ENCODE measurements at regions not wholly inside any gene's neighbourhood (a gene's known extent, or its start where the extent isn't known, plus 50 kb on each side); places are given as distances from the start of the nearest gene placed in this dataset.
"Not testable (repeated sequence)": the region's sequence is repeated elsewhere in the genome, so short reads cannot be mapped to it uniquely, and the experiment has no call there.

DNA sequence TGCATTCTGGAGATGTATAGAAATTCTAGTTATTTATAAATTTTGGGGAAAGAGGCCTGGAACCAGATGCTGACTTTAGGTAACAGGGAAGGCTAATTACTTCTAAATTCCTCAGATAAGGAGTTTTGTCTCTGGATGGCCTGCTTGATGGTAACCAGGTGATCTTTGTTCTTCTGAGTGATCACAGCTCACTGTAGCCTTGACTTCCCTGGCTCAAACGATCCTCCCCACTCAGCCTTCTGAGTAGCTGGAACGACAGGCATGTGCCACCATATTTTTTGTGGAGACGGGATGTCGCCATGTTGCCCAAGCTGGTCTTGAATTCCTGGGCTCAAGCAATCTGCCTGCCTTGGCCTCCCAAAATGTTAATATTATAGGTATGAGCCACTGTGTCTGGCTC is 54.4 kb upstream of the MSH6 start:
- TF ChIP-seq CTCF (IDR thresholded peaks at IDR 0.05), result no peak
- Histone ChIP-seq H3K4me3 (no peak overlapping the region), H3K36me3 (no peaks in the 10 kb centered on the region), H3K27me3 (replicated peaks; ENCODE audit: insufficient read depth) (no peaks in the 10 kb centered on the region), H3K9me3 (no peaks in the 10 kb centered on the region), H3K27ac (no peak overlapping the region), H3K4me1 (ENCODE audit: control insufficient read depth in 1 of 2, low read depth in 2 of 2) (no peaks in the 10 kb centered on the region)
- ATAC-seq (ENCODE audit: insufficient number of reproducible peaks, low FRiP score, low read depth) (no peak), DNase-seq (ENCODE audit: low spot score) (no peak)

- Histone ChIP-seq H3K4me1 (ENCODE audit: control insufficient read depth in 1 of 2, low read depth in 2 of 2) (no peaks in the 10 kb centered on the region), H3K9me3 (no peaks in the 10 kb centered on the region), H3K36me3 (no peaks in the 10 kb centered on the region), H3K27ac (no peak overlapping the region), H3K4me3 (no peak overlapping the region), H3K27me3 (replicated peaks; ENCODE audit: insufficient read depth) (no peaks in the 10 kb centered on the region)
- ATAC-seq (ENCODE audit: insufficient number of reproducible peaks, low FRiP score, low read depth) (no peak), DNase-seq (ENCODE audit: low spot score) (no peak)
- no peak for TF ChIP-seq CTCF (IDR thresholded peaks at IDR 0.05)
Measured at GRCh38 chr2:47727956-47728355, 55.0 kb upstream of the MSH6 start.

GRCh38 chr2:47726978-47727377 is 56.0 kb upstream of the MSH6 start:
- H3K4me1 ChIP-seq (ENCODE audit: control insufficient read depth in 1 of 2, low read depth in 2 of 2); H3K36me3 ChIP-seq; ATAC-seq (ENCODE audit: insufficient number of reproducible peaks, low FRiP score, low read depth); H3K27me3 ChIP-seq (replicated peaks; ENCODE audit: insufficient read depth); DNase-seq (ENCODE audit: low spot score); H3K27ac ChIP-seq; H3K9me3 ChIP-seq; H3K4me3 ChIP-seq: not testable (repeated sequence)

DNA sequence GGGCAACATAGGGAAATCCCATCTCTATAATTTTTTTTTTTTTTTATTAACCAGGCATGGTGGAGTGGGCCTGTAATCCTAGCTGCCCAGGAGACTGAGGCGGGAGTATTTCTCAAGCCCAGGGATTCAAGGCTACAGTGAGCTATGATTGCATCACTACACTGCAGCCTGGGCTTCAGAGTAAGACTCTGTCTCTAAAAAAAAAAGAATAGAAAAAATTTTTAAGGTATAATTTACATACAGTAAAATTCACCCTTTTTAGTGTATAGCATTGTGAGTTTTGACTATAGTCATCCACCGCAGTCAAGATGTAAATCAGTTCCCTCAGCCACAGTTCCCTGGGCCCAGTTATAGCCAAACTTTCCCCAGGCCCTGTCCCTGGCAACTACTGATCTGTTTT is 57.1 kb upstream of the MSH6 start:
- H3K36me3 ChIP-seq, result no peaks in the 10 kb centered on the region
- H3K27me3 ChIP-seq (replicated peaks; ENCODE audit: insufficient read depth), result no peaks in the 10 kb centered on the region
- ATAC-seq (ENCODE audit: insufficient number of reproducible peaks, low FRiP score, low read depth) (no peak), DNase-seq (ENCODE audit: low spot score) (no peak)
- H3K9me3 ChIP-seq, result no peaks in the 10 kb centered on the region
- TF ChIP-seq CTCF (IDR thresholded peaks at IDR 0.05), result no peak
- H3K4me1 ChIP-seq (ENCODE audit: control insufficient read depth in 1 of 2, low read depth in 2 of 2), result no peaks in the 10 kb centered on the region
- H3K27ac ChIP-seq, result no peak overlapping the region
- H3K4me3 ChIP-seq, result no peak overlapping the region

DNA sequence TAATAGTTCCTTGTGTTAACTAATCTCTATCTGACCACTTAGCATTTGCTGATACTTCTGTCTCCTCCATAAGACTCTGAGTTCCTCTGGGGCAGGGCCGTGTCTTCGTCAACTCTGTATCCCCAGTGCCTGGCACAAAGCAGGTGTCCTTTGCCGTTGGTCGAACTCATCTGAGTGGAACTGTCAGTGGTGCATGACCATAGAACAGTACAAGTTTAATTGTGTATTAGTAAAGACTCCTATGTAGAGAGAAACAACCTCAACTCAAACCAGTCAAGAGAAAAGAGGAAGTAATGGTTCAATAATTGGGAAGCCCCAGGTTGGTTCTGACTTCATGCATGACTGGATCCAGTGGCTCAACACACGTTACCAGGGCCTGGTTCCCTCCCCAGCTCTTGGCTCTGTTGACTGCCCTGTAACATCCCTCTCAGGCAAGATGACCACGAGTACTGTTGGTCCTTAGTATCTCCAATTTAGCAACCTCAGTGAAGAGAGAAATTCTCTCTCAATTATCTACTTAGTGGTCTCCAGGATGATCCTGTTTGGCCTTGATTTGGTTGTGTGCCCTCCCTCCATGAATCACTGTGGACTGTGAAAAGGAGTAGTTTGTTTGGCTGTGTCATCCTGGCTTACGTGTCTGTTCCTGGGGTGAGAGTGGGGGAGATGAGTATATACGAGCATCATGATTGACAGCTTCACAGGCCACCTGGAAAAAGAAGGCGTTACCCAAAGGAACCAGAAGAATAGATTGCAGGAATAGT is 58.5 kb upstream of the MSH6 start:
- H3K4me1 ChIP-seq (ENCODE audit: control insufficient read depth in 1 of 2, low read depth in 2 of 2), result no peaks in the 10 kb centered on the region
- H3K27me3 ChIP-seq (replicated peaks; ENCODE audit: insufficient read depth), result no peaks in the 10 kb centered on the region
- no peaks in the 10 kb centered on the region for H3K36me3 ChIP-seq
- no peaks in the 10 kb centered on the region for H3K9me3 ChIP-seq
- H3K27ac ChIP-seq, result no peak overlapping the region
- TF ChIP-seq CTCF (IDR thresholded peaks at IDR 0.05), result no peak
- H3K4me3 ChIP-seq, result no peak overlapping the region
- no peak for ATAC-seq (ENCODE audit: insufficient number of reproducible peaks, low FRiP score, low read depth)
- DNase-seq (ENCODE audit: low spot score), result no peak

DNA sequence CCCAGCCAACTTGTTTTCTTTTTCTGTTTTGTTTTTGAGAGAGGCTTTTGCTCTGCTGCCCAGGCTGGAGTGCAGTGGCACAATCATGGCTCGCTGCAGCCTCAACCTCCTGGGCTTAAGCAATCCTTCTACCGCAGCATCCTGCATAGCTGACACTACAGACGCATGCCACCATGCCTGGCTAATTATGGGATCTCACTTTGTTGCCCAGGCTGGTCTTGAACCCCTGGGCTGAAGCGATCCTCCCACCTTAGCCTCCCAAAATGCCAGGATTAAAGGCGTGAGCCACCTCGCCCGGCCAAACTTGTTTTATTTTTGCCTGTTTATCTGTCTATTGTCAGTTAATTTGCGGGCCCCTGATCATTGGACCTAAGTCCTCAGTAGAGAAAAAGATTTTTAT is 61.6 kb upstream of the MSH6 start:
- no peaks in the 10 kb centered on the region for H3K9me3 ChIP-seq
- no peak for ATAC-seq (ENCODE audit: insufficient number of reproducible peaks, low FRiP score, low read depth)
- TF ChIP-seq CTCF (IDR thresholded peaks at IDR 0.05), result no peak
- no peaks in the 10 kb centered on the region for H3K27me3 ChIP-seq (replicated peaks; ENCODE audit: insufficient read depth)
- no peak for DNase-seq (ENCODE audit: low spot score)
- no peaks in the 10 kb centered on the region for H3K36me3 ChIP-seq
- no peak overlapping the region for H3K4me3 ChIP-seq
- H3K27ac ChIP-seq, result no peak overlapping the region
- H3K4me1 ChIP-seq (ENCODE audit: control insufficient read depth in 1 of 2, low read depth in 2 of 2), result no peaks in the 10 kb centered on the region

All from thoracic aorta (tissue), 2 donors.